ENCODE measurements at regions not wholly inside any gene's neighbourhood (a gene's known extent, or its start where the extent isn't known, plus 50 kb on each side); places are given as distances from the start of the nearest gene placed in this dataset.

DNA sequence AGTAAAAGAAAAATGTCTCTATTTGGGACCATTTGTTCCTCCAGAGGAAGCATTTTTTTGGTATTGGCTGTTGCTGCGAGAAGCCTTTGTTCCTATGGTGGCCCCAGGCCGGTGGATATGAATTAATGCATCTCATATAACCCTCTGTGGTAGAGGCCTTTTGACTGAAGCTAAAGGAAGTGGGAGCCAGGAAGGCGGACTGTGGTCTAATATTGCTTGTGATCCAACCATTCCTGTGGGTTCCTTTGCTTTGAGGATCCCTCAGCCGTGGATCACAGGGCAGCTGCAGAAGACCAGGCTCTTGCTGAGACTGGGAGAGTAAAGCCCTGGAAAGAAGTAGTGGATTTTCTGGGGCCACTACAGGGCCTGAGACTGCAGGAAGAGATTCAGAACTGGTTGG is 68.3 kb upstream of the NAV2 start:
- H2BK120ac ChIP-seq (ENCODE audit: low read depth, low read length), result no peak overlapping the region
- POLR2A ChIA-PET (ENCODE audit: unreplicated experiment), result no interaction called here
- no peak overlapping the region for H2AFZ ChIP-seq (replicated peaks; ENCODE audit: low read length, poor library complexity)
- H2BK20ac ChIP-seq (ENCODE audit: low read depth, low read length), result no peak overlapping the region
- H3K18ac ChIP-seq (ENCODE audit: low read depth, low read length), result no peak overlapping the region
- H3K9me3 ChIP-seq (ENCODE audit: control insufficient read depth, insufficient read depth, low read length), result no peaks in the 10 kb centered on the region
- BruUV-seq (replicated peaks), result no TSS peak
- no peak overlapping the region for H3K56ac ChIP-seq (ENCODE audit: extremely low read depth, insufficient read depth, low read length)
- ATAC-seq (ENCODE audit: low read depth), result no peak
- no peak overlapping the region for H3K4me3 ChIP-seq (ENCODE audit: insufficient read depth, low read depth, low read length)
- in situ Hi-C loops (cut with MboI; ENCODE audit: low sequenced_read_pairs), result no loop called here
- peaks cover 13% of the 10 kb centered on the region for H3K27me3 ChIP-seq (ENCODE audit: control insufficient read depth, insufficient read depth, low read length)
- dilution Hi-C loops (cut with HindIII; ENCODE audit: low sequenced_read_pairs, unreplicated experiment), result no loop called here
- H3K14ac ChIP-seq (replicated peaks; ENCODE audit: low read depth, low read length), result no peak overlapping the region
- H3K9me1 ChIP-seq (ENCODE audit: insufficient read depth, low read length), result no peaks in the 10 kb centered on the region; the same call in 1 of the 2 replicates
- no CpG with 5 or more reads among the region's 4 CpGs for WGBS, 2 experiments (ENCODE audit: extremely low coverage in 2 of 2, insufficient read length in 1 of 2)
- no peak overlapping the region for H2BK5ac ChIP-seq (ENCODE audit: low read depth, low read length, poor library complexity, severe bottlenecking)
- no peak for DNase-seq
- H3K4me1 ChIP-seq (ENCODE audit: control insufficient read depth, insufficient read depth, low read length), result peaks cover 4% of the 10 kb centered on the region
- CTCF ChIA-PET, result no interaction called here
- no peak overlapping the region for H2AK5ac ChIP-seq (ENCODE audit: low read depth, low read length)
- no peaks in the 10 kb centered on the region for H3K79me1 ChIP-seq (ENCODE audit: low read depth in 1 of 2, low read length in 2 of 2)
- no peak overlapping the region for H3K23ac ChIP-seq (ENCODE audit: low read depth, low read length)
- no peak overlapping the region for H3K4me2 ChIP-seq (ENCODE audit: low read depth, low read length)
- H3K9ac ChIP-seq (ENCODE audit: low read depth, low read length), result no peak overlapping the region
- H2AK9ac ChIP-seq (replicated peaks; ENCODE audit: low read depth, low read length, poor library complexity), result no peak overlapping the region
- no peak for TF ChIP-seq RAD21 (IDR thresholded peaks at IDR 0.05; ENCODE audit: low read length)
- TF ChIP-seq MXI1 (IDR thresholded peaks at IDR 0.05; ENCODE audit: borderline replicate concordance, low read depth, low read length), result no peak
- TF ChIP-seq MAZ (IDR thresholded peaks at IDR 0.05; ENCODE audit: borderline replicate concordance, low read depth, low read length), result no peak
- peaks cover 3% of the 10 kb centered on the region; the same call in 1 of the 2 replicates for H4K20me1 ChIP-seq (ENCODE audit: insufficient read depth, low read length)
- H2BK15ac ChIP-seq (ENCODE audit: low read depth, low read length), result no peak overlapping the region
- intact Hi-C loops (cut with micrococcal nuclease), result no loop called here
- no peak overlapping the region for H3K4ac ChIP-seq (ENCODE audit: low read depth, low read length)
- no peak overlapping the region for H4K5ac ChIP-seq (ENCODE audit: low read depth, low read length)
- no peak overlapping the region for H3K27ac ChIP-seq (ENCODE audit: insufficient read depth, low read length)
- H4K8ac ChIP-seq (ENCODE audit: low read depth in 2 of 2, low read length in 2 of 2), result no peak overlapping the region
- no peaks in the 10 kb centered on the region for H3K36me3 ChIP-seq (ENCODE audit: control insufficient read depth, insufficient read depth, low read length)
- H4K91ac ChIP-seq (ENCODE audit: insufficient read depth, low read depth, low read length), result no peak overlapping the region
